HepG2 (cell line): ENCODE measurements at regions not wholly inside any gene's neighbourhood (a gene's known extent, or its start where the extent isn't known, plus 50 kb on each side); places are given as distances from the start of the nearest gene placed in this dataset.

Source experiments
- ATAC-seq: fragments of 200-7000 bp; cut with Tn5 transposase; 3 replicates; pipeline ENCODE4 v1.9.1; 2020; ENCODE audit warnings: mild to moderate bottlenecking, moderate library complexity
- BruUV-seq: library from RNA; stranded (reverse); fragments of 400-500 nt; replicated peaks from 2 replicates; lab custom pipeline; 2021; lab: Mats Ljungman, UMichigan
- CTCF ChIA-PET: fragments of 300-600 bp; formaldehyde crosslinking; extraction: SDS; loops from one replicate; lab custom pipeline; 2021; ENCODE audit warnings: low total read pairs, inconsistent platforms, low intra/inter-chr PET ratio; lab: Yijun Ruan, JAX
- POLR2A ChIA-PET: fragments of 350-600 bp; sonication (Branson Sonifier 250); formaldehyde crosslinking; loops from one replicate; lab custom pipeline; 2020; ENCODE audit warnings: antibody characterized with exemption, inconsistent platforms; lab: Yijun Ruan, JAX
- DNase-seq: peaks from one replicate; pipeline ENCODE4 v3.0.0-alpha.2; 2015; ENCODE audit warnings: low spot score
- FAIRE-seq: peaks from 3 replicates; lab custom pipeline; 2011; peaks lifted over from hg19 to GRCh38; lab: Jason Lieb, UNC
- H2AFZ ChIP-seq: one replicate; pipeline ENCODE4 v1.6.1; 2011; ENCODE audit warnings: low read length, inconsistent platforms
- H3K27ac ChIP-seq: fragments of 300-600 bp; 3 replicates; pipeline ENCODE4 v1.8.0; 2011; ENCODE audit warnings: mixed run types, mild to moderate bottlenecking, mixed read lengths, low read length, inconsistent platforms; ENCODE audit not compliant: insufficient read depth; ENCODE audit errors: extremely low read length
- H3K27me3 ChIP-seq, 2 experiments: fragments of 200-600 bp in 1 of 2; 2 replicates in 1 of 2; 3 replicates in 1 of 2; pipeline versions ENCODE4 v1.6.0 to v1.8.0; 2011; ENCODE audit warnings: low read length in 2 of 2, mild to moderate bottlenecking in 2 of 2, moderate library complexity in 2 of 2, inconsistent platforms in 1 of 2; ENCODE audit not compliant: insufficient read depth in 2 of 2, control insufficient read depth in 1 of 2
- H3K36me3 ChIP-seq, 2 experiments: fragments of 200-600 bp in 1 of 2; replicated peaks in 1 of 2; 2 replicates in 1 of 2; 3 replicates in 1 of 2; pipeline versions ENCODE4 v1.5.1 to v1.8.0; 2011; ENCODE audit warnings: low read length in 2 of 2, inconsistent platforms in 1 of 2; ENCODE audit not compliant: insufficient read depth in 2 of 2, control insufficient read depth in 1 of 2
- H3K4me1 ChIP-seq: 2 replicates; pipeline ENCODE4 v1.5.1; 2012; ENCODE audit warnings: low read length, inconsistent platforms; ENCODE audit not compliant: insufficient read depth
- H3K4me2 ChIP-seq: 2 replicates; pipeline ENCODE4 v1.6.0; 2011; ENCODE audit warnings: low read depth, low read length, inconsistent platforms
- H3K4me3 ChIP-seq, 3 experiments: fragments of 200-600 bp in 1 of 3; sonication (generic), shearing (Covaris generic) in 1 of 3; replicated peaks in 1 of 3; 2 replicates each; pipeline ENCODE4 v1.5.1; 2011 to 2016; ENCODE audit warnings: low read length in 3 of 3, inconsistent platforms in 2 of 3, low read depth in 2 of 3, mild to moderate bottlenecking in 2 of 3, control low read depth in 1 of 3, mixed read lengths in 1 of 3; ENCODE audit not compliant: insufficient read depth in 1 of 3
- H3K79me2 ChIP-seq: one replicate; pipeline ENCODE4 v1.6.1; 2011; ENCODE audit warnings: low read length, inconsistent platforms; ENCODE audit not compliant: insufficient read depth
- H3K9ac ChIP-seq: 2 replicates; pipeline ENCODE4 v1.6.0; 2011; ENCODE audit warnings: mild to moderate bottlenecking, low read depth, low read length, inconsistent platforms; ENCODE audit not compliant: insufficient read depth
- H3K9me3 ChIP-seq: 2 replicates; pipeline ENCODE4 v1.5.1; 2012; ENCODE audit warnings: mild to moderate bottlenecking, low read length
- H4K20me1 ChIP-seq: 2 replicates; pipeline ENCODE4 v1.6.0; 2011; ENCODE audit warnings: inconsistent platforms, mild to moderate bottlenecking, low read length, moderate library complexity; ENCODE audit not compliant: insufficient read depth
- FOSL2 ChIP-seq: sonication (generic); formaldehyde crosslinking; IDR thresholded peaks from 2 replicates; pipeline ENCODE4 v1.4.0; 2020; ENCODE audit warnings: missing genetic modification reagents
- TOPORS ChIP-seq: sonication (generic); formaldehyde crosslinking; IDR thresholded peaks from 2 replicates; pipeline ENCODE4 v1.8.0; 2023; ENCODE audit warnings: mild to moderate bottlenecking, missing genetic modification reagents
- ZNF343 ChIP-seq: sonication (generic); formaldehyde crosslinking; IDR thresholded peaks from 2 replicates; pipeline ENCODE4 v1.4.0; 2020; ENCODE audit warnings: mild to moderate bottlenecking, missing genetic modification reagents
- ZNF644 ChIP-seq: IDR thresholded peaks from 2 replicates; pipeline ENCODE4 v1.6.1; 2016; ENCODE audit warnings: low read depth
- WGBS: methylation state at CpG from one replicate; pipeline ENCODE4 v1.1.6; 2017; ENCODE audit warnings: low lambda C conversion rate; 5-methylcytosine and 5-hydroxymethylcytosine counted together
- in situ Hi-C: cut with HindIII; loops from 2 replicates; pipeline ENCODE4 v1.10.0; 2017; ENCODE audit warnings: low pct_unique_long_range_greater_than_20kb; ENCODE audit not compliant: extremely low pct_ligation_motif_present
- intact Hi-C: fragments of 100-400 bp; cut with micrococcal nuclease; formaldehyde crosslinking; loops from one replicate; pipeline ENCODE4 v1.10.0; 2022; ENCODE audit not compliant: unreplicated experiment
- TF ChIP-seq, protein P1 (sequence below): sonication (generic); formaldehyde crosslinking; IDR thresholded peaks from 2 replicates; pipeline ENCODE4 v1.4.0; 2020; ENCODE audit warnings: missing genetic modification reagents
- TF ChIP-seq, protein P2 (sequence below): sonication (generic); formaldehyde crosslinking; IDR thresholded peaks from 2 replicates; pipeline ENCODE4 v1.4.0; 2020; ENCODE audit warnings: missing genetic modification reagents
- TF ChIP-seq, protein P3 (sequence below): sonication (generic); formaldehyde crosslinking; IDR thresholded peaks from 2 replicates; pipeline ENCODE4 v1.4.0; 2020; ENCODE audit warnings: missing genetic modification reagents, mild to moderate bottlenecking, borderline replicate concordance

DNA sequence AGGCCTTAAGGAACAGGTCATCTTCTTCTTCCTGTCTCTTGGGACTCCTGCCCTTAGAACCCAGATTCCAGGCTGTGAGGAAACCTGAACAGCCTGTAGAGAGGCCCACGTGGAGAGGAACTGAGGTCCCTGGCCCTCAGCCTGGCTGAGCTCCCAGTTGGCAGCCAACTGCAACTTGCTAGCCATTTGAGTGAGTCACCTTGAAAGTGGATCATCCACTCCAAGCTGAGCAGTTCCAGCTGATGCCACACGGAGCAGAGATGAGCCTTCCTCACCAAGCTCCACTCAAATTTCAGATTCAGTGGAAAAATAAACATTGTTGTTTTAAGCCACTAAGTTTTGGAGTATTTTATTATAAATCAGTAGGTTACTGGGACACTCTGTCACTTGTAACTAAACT is 392.5 kb downstream of the BCOR start:
- TF ChIP-seq ZNF343 (no peak), ZNF644 (CRISPR knock-in tag) (peak; percentile 67), TOPORS (no peak), FOSL2 (peak; percentile 50)
- TF ChIP-seq, protein P1, sequence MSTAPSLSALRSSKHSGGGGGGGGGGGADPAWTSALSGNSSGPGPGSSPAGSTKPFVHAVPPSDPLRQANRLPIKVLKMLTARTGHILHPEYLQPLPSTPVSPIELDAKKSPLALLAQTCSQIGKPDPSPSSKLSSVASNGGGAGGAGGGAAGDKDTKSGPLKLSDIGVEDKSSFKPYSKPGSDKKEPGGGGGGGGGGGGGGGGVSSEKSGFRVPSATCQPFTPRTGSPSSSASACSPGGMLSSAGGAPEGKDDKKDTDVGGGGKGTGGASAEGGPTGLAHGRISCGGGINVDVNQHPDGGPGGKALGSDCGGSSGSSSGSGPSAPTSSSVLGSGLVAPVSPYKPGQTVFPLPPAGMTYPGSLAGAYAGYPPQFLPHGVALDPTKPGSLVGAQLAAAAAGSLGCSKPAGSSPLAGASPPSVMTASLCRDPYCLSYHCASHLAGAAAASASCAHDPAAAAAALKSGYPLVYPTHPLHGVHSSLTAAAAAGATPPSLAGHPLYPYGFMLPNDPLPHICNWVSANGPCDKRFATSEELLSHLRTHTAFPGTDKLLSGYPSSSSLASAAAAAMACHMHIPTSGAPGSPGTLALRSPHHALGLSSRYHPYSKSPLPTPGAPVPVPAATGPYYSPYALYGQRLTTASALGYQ (CRISPR knock-in tag), result no peak
- TF ChIP-seq, protein P2, sequence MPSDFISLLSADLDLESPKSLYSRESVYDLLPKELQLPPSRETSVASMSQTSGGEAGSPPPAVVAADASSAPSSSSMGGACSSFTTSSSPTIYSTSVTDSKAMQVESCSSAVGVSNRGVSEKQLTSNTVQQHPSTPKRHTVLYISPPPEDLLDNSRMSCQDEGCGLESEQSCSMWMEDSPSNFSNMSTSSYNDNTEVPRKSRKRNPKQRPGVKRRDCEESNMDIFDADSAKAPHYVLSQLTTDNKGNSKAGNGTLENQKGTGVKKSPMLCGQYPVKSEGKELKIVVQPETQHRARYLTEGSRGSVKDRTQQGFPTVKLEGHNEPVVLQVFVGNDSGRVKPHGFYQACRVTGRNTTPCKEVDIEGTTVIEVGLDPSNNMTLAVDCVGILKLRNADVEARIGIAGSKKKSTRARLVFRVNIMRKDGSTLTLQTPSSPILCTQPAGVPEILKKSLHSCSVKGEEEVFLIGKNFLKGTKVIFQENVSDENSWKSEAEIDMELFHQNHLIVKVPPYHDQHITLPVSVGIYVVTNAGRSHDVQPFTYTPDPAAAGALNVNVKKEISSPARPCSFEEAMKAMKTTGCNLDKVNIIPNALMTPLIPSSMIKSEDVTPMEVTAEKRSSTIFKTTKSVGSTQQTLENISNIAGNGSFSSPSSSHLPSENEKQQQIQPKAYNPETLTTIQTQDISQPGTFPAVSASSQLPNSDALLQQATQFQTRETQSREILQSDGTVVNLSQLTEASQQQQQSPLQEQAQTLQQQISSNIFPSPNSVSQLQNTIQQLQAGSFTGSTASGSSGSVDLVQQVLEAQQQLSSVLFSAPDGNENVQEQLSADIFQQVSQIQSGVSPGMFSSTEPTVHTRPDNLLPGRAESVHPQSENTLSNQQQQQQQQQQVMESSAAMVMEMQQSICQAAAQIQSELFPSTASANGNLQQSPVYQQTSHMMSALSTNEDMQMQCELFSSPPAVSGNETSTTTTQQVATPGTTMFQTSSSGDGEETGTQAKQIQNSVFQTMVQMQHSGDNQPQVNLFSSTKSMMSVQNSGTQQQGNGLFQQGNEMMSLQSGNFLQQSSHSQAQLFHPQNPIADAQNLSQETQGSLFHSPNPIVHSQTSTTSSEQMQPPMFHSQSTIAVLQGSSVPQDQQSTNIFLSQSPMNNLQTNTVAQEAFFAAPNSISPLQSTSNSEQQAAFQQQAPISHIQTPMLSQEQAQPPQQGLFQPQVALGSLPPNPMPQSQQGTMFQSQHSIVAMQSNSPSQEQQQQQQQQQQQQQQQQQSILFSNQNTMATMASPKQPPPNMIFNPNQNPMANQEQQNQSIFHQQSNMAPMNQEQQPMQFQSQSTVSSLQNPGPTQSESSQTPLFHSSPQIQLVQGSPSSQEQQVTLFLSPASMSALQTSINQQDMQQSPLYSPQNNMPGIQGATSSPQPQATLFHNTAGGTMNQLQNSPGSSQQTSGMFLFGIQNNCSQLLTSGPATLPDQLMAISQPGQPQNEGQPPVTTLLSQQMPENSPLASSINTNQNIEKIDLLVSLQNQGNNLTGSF (CRISPR knock-in tag), result no peak
- TF ChIP-seq, protein P3, sequence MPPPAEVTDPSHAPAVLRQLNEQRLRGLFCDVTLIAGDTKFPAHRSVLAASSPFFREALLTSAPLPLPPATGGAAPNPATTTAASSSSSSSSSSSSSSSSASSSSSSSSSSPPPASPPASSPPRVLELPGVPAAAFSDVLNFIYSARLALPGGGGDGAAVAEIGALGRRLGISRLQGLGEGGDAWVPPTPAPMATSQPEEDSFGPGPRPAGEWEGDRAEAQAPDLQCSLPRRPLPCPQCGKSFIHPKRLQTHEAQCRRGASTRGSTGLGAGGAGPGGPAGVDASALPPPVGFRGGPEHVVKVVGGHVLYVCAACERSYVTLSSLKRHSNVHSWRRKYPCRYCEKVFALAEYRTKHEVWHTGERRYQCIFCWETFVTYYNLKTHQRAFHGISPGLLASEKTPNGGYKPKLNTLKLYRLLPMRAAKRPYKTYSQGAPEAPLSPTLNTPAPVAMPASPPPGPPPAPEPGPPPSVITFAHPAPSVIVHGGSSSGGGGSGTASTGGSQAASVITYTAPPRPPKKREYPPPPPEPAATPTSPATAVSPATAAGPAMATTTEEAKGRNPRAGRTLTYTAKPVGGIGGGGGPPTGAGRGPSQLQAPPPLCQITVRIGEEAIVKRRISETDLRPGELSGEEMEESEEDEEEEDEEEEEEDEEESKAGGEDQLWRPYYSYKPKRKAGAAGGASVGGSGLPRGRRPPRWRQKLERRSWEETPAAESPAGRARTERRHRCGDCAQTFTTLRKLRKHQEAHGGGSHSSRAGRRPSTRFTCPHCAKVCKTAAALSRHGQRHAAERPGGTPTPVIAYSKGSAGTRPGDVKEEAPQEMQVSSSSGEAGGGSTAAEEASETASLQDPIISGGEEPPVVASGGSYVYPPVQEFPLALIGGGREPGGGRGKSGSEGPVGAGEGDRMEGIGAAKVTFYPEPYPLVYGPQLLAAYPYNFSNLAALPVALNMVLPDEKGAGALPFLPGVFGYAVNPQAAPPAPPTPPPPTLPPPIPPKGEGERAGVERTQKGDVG (CRISPR knock-in tag), result no peak
- Histone ChIP-seq H3K9ac (no peak overlapping the region), H3K4me2 (no peak overlapping the region), H3K9me3 (no peaks in the 10 kb centered on the region), H3K79me2 (no peaks in the 10 kb centered on the region), H3K4me1 (no peaks in the 10 kb centered on the region; the same call in 1 of the 2 replicates), H4K20me1 (no peaks in the 10 kb centered on the region), H2AFZ (no peak overlapping the region), H3K27ac (no peak overlapping the region), H3K36me3 (no peaks in the 10 kb centered on the region), H3K27me3 (no peaks in the 10 kb centered on the region), H3K4me3 (no peak overlapping the region)
- no CpG with 5 or more reads among the region's 2 CpGs for WGBS
- CTCF ChIA-PET, result no interaction called here
- no peak for FAIRE-seq
- intact Hi-C loops, result no loop called here
- DNase-seq, result no peak
- POLR2A ChIA-PET, result no interaction called here
- in situ Hi-C loops, result no loop called here
- peak; percentile 62 for ATAC-seq
- no TSS peak for BruUV-seq
